DMS 273 (cell line): ENCODE measurements at regions not wholly inside any gene's neighbourhood (a gene's known extent, or its start where the extent isn't known, plus 50 kb on each side); places are given as distances from the start of the nearest gene placed in this dataset.

Experiments
- DNase-seq: peaks from one replicate; lab custom pipeline; 2025; ENCODE audit not compliant: unreplicated experiment; lab: John Stamatoyannopoulos, UW

DNA sequence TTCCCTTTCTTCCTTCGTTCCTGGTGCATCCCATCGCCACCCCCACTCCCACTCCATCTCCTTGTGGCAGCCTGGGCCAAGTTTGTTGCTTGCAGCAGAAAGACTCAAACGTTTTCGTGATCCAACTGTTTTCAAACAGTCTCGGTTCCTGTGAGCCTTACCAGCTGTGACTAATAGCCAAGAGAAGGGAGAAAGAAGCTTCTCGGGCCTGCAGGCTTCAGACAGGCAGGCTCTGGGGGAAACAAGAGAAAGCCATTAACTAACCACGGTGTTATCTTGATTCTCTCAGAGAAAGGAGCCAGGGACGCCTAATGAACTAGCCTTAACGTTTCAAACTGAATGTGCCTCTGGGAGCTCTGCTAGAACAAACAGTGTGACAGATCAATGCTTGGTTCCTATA is 742.0 kb downstream of the NR2F2 start:
- DNase-seq = no peak

DNA sequence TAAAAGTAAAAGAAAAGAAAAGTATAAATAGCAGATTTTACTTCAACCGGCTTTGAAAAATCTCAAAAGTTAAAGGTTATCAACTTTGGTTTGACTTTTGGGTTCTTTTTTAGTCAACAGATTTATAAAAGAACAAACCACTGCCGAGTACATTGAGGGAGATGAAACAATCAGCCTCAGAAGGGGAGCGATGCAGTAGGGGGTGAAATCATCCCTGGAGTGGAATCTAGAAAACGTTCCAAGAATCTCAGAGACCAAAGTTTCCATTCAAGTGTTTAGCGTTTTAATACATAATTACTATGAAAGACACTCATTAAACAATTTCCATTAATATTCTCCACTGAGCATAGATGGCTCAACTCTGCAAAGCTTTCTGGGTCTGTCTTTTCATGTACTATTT is 745.5 kb downstream of the NR2F2 start:
- no peak for DNase-seq

DNA sequence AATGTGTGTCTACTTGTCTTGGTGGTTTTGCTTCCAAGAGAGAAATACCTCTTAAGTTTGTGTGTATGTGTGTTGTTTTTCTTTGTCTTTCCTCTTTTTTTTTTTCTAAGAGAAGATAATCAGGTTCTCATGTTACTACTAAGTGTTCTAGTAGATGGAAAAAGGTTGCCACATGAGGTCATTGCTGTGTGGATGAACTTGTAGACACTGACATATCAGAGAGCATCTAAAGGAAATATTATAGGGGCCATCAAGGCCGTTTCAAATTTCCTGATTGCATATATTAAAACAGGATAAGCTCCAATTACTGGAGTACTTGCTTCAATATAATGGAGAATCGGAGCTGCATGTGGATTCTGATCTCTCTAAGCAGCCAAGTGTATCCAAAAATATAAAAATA is 747.5 kb downstream of the NR2F2 start:
- DNase-seq = no peak

DNA sequence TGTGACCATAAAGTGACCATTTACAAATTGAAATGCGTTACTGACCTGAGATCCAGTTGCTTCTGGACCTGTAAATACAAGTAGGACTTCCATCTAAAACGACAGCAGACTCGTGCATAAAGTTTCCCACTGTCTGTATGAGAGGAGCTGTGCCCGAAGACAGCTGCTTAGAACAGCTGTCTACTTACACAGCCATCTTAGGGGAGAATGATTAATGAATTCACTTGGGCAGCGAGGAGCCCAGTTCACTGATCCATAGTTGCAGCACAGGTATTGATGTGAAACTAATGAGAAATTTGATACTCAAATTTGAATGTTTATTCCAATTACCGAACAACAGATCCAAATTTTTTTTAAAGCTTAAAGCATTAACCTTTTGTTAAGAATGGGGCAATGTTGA is 748.1 kb downstream of the NR2F2 start:
- no peak for DNase-seq

DNA sequence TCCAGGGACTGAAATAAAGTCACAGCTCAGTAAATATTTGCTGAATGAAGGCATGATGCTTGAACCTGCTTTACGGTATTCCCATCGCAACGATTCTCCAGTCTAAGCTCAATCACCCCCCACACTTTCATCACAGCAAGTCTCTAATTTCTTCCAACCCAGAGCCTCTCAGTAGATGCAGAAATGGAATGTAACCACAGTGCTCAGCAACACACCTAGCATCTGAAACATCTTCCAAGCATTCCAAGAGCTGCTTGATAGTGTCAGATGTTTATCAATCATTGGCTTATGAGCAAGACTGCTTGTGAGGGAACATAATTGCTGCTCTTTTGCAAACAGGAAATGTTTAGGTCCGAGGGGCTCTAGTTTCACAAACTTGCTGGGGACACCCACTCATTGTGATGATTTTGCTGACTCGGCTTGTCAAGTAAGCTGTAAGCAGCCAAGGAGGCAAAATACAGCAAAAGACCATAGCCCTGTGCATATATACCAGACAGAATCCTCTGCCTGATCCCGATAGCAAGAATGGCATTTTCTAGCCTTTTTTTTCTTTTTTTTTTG is 751.2 kb downstream of the NR2F2 start:
- no peak for DNase-seq

DNA sequence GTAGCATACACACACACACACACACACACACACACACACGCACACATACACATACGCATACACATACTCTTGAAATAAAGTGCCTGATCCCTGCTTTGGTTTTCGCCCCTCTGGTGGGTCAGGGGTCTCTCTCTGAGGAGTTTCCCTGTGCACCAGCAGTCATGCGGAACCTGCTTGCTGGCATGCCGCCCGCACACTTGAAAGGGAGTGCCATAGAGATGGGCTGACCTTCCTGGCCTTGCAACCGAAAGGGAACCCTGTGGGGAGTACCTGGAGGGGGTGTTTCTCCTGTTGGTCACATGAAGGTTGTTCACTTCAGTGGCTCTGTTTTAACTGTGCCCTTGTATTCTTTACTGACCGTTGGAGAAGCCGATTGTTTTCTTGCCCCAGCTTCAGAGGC is 752.3 kb downstream of the NR2F2 start:
- no peak for DNase-seq

DNA sequence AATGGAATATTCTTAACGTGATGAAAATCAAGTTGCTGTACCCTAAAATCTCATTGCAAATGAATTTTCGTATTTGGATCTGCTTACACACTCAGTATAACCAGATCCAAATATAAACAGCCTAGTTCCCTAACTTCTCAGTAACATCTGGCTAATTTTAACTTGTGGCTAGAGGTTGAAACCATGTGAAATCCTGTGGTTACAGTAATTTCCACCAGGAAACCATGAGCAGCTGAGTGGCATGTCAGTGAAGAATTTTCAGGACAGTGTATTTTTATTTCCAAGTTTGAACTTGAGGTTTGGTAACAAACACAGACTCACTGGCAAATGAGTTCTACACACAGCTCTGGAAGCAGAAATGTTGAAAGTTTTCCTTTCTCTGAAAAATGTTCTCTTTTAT is 754.1 kb downstream of the NR2F2 start:
- DNase-seq = no peak

DNA sequence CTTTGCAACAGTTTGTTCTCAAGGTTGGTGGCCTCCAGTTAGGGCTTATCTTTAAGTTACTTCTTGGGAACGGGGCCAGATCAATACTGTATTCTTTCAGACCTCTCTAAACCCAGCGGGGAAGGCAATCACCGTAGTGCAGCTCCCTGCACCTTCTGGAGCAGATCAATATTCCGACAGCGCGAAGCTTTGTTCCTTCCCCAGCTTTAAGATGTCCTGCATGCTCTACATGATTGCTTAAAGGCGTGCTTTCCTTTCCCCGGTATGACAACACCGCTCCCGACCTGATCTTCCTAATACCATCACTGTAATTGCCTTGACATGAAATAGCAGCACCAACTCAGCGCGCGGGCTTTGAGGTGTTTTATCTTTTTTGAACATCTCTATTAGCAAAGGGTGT is 755.2 kb downstream of the NR2F2 start:
- DNase-seq = no peak

DNA sequence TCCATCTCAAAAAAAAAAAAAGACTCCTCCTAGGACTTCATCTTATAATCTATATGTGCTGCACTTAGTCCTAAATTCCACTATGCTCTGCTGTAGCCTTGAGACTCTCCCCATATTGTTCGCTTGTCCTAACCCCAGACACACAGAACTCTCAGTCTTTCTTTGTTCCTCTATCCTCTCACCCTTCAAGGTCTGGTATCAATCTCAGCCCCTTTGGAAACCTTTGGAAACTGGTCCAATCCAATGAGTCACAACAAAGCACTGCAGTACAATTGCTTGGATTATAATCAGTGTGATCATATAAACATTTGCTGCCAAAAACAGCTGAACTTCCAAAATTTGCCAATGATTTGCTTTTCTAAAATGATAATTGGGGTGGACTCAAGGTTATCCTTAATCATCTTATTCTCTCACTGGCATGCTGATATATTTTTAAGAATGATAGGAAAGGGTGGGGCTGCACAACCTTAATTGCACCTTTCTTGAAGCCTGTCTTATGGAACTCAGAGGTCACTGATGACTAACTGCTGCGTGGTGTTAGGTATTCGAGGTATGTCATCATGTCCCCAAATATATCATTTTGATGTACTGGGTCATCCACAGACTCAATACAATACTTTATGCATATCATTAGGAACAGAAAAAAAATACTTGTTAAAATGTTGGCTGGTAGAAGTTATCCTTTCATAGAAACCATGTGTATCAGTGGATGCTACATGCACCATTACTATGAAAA is 756.7 kb downstream of the NR2F2 start:
- DNase-seq = no peak

DNA sequence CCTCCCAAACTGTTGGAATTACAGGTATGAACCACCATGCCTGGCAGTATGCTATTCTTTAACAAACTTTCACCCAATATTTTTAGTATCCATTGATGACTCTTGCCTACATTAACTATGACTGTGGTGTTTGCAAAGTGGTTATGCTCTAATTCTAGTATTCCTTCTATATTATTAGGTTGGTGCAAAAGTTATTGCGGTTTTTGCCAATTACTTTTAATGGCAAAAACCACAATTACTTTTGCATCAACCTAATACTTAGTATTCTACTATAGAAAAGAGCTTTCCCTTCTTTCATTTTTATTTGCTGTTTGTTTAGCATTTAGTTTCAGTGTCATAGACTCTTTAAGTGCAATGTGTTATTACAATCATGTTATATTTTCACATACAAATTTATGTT is 760.6 kb downstream of the NR2F2 start:
- DNase-seq = no peak

DNA sequence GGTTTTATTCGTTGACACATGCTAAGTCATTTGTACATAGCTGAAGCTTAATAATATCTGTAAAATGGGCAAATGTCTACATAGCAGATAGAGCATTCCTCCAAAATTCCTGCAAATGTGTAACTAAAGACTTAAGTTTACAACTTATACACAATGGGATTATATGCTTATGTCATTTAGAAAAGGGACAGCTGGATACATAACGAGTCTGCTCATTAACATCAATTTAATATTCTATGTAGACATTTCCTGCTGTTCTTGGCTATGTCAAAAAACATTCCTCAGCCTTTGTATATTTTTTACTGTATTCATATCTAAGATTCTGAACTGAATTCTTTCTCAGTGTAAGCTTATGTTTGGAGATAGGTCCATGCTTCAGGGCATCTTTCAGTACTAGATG is 762.2 kb downstream of the NR2F2 start:
- no peak for DNase-seq

DNA sequence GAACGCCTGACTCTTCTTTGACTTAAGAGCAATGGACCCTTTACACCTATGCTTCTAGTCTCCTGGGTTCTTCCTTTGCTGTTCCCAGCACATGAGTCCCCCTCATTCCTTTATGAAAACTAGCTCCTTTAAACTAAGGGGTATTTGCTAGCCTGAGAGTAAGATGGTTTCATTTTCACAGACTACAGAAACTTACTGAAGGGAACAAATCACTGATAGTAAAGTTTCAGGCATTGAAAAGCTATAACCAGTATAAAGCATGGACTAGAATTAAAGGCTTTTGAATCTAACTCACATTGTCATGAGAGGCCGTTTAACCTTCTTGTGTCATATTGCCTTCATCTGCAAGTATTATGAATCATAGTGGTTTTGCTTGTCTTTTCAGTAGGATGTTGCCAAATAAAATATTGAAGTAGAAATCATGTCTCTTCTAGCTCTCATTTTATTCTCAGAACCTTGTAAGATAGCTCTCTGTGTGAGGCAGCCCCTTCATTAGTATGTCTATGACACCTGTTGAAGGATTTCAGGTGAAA is 765.9 kb downstream of the NR2F2 start:
- no peak for DNase-seq

DNA sequence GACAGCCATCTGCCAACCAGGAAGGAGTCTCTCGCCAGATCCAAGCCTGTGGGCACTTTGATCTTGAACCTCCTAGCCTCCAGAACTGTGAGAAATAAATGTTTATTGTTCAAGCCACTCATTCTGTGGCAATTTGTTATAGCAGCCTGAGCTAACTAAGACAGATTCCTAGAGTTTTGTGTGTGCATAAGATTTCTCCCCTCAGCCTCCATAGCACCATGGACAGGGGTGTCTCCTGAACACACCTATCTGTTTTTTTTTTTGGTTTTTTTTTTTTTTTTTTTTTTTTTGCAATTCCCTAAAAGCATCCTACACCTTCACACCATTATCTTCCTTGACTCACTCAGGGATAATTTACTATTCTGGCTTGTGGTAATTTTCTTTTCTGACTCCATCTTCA is 768.5 kb downstream of the NR2F2 start:
- no peak for DNase-seq

DNA sequence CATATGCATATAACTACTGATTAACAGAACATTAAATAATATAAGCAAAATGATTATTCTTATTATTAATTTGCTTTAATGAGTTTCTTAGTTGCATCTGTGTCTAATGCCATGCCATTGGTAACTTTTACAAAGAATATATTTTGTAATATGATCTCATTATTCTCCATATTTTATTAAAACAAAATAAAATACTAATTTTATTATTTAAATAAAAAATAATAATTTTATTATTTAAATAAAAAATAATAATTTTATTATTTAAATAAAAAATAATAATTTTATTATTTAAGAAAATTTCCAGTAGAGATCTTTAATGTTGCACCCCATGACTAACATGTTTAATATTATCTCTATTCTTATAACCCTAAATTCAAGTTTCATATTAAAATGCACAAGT is 771.1 kb downstream of the NR2F2 start:
- no peak for DNase-seq

DNA sequence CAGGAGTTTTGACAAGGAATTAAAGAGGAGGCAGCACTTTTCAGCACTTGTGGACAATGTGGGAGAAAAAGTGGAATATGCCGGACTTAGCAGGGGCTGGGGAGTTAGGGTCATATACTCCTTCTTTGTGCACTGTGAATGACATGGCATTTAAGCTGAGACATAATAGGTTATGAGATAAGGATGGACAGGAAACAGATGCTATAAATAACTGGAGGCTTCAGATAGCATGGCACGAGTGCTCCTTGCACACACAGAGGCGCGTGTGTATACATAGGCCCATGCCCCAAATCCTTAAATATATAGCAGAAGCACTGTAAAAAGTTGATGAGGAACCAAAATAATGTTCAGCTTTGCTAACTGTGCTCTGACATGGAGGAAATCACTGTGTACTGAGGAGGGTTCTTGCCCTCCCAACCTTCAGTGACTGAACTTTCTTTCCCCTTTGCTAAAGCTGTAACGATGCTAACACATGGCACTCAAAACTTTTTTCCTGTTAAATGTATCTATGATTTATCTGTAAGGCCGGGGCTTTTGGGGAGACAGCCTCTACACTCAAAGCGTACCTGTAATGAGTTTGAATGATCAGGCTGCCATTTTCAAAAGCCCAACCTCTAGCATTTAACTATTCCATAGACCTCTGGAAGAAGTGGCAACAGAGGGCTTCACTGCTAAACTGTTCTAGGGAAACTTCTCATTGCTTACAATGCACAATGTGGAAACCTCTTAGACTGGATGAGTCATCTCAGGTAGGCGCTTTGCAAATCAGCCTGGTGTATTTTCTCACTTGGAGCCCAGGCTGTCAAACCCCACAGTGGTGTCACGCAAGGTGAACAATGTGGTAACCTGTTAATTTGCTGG is 784.6 kb downstream of the NR2F2 start:
- no peak for DNase-seq

DNA sequence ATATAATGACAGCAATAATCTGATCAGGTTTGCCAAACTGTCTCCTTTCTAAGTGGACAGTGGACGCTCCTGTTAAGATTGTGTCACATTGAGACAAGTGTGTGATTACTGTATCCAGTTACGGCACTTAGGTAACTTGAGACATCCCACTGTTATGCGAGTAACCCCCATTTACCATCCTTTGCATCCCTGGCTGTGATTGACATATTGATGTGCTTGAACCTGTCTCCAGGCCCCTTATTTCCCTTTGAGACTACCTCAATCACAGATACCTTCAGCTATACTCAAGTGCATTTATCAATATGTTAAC is 785.2 kb downstream of the NR2F2 start:
- no peak for DNase-seq

DNA sequence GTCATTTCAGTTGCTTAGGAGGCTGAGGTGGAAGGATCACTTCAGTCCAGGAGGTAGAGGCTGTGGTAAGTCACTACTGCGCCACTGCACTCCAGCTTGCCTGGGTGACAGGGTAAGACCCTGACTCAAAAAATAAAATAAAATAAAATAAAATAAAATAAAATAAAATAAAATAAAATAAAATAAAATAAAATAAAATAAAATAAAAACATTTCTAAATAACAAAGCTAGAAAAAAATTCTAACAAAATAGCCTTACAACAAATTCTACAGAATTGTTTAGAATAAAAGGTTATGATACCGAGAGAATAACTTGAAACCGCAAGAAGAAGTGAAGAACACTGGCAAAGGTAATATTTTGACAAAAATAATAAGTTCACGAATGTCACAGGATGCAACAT is 794.3 kb downstream of the NR2F2 start:
- DNase-seq = no peak

DNA sequence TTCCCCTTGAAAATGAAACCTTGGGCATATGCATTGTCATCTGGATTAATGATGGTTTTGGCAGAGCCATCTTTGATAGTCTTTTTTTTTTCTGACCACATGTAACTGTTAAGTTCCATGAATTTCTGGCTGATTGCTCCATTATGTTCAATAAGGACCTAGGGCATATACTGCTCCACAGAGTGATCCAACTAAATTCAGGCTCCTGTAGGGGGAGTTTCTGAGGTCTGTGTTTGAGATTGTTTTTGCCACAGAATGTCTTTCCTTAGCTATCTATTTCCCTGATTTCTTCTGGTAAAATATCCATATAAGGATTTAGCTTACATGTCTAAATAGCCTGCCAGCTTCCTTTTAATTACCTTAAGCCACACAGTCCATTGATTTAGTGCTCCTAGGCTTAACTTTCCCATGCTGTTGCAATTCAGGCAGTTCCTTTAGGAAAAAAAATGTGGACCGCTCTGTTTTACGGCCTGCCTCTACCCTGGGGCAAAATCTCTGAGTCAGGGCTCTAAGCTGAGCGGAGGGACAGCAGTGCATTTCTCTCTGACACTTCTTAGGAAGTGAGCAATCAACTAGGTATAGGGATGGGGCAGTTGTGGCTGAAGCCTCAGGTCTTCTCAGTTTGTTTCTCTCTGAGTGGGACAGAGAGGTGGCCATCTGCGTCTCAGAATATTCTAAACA is 796.2 kb downstream of the NR2F2 start:
- DNase-seq = no peak

DNA sequence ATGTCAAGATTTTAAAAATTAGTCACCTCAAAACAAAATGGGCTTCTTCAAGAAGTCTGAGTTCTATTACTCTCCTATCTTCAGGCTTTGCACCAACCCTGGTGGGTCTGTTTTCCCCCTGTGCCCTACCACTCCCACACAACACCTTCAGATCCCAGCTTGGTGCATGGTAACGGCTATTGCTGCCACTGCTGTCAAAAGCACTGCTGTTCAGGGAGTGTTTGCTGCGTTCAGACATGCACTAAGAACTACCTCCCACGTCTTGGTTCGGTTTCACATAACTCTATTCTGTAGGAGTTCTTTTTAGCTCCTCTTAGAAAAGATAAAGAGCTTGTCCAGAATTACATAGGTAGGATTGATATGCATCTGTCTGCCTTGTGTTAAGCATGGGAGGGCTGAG is 799.2 kb downstream of the NR2F2 start:
- no peak for DNase-seq

DNA sequence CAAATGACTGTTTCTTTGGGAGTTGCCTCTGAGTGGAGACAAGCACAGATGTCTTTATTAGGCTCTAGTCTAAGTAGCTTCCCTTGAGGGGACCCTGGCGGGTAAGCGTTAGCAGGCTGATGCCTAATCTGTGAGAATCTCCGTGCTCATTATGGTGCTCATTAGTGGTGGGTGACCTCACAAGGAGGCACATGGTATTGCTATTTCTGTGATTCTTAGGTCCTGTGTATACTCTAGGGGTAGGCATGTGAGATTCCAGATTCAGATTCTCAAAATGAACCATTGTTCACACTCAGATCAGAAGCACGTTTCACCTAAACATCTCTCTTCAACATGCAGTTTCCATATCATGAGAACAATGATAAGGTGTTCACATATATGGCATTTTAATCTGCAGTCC is 809.7 kb downstream of the NR2F2 start:
- DNase-seq = no peak

DNA sequence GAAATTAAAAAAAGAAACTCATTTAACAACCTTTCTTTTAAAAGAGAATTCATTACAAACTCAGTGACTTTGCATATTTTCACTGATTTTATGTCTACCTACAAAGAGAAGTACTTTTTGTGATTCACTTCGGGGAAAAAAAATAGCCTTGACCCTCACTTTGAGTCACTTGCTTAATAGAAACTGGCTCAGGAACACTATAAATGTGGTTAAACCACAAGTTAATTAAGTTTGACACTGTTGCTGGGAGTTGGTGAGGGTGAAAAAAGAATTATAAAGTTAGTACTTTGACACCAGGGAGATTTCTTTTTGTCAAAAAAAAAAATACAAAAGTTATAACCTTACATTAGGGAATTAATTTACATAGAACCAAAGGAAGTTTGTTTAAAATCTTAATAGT is 810.9 kb downstream of the NR2F2 start:
- no peak for DNase-seq

DNA sequence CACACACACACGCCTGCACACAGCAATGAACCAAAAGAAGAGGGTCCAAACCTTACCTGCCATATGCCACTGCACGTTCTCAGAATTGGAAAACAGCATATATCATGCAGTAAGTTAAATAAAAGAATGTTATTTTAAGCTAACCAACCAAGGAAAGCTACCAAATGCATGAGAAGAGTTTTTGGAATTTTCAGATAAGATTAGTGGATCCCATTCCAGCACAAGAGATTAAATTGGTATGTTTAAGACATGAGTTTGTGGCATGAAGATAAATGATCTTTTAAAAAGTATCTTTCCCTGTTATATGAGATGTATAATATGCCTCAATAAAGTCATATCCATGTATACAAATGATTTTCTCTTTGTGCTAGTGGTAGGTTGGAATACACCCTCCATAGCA is 811.4 kb downstream of the NR2F2 start:
- no peak for DNase-seq
